T-helper 1 cell treated with Interleukin-12 subunit alpha and Interleukin-12 subunit beta and Interleukin-4 antibody, amounts not matched to agents 30 μg/mL and 1 μg/mL, for 36 hours (primary cell): ENCODE measurements at regions not wholly inside any gene's neighbourhood (a gene's known extent, or its start where the extent isn't known, plus 50 kb on each side); places are given as distances from the start of the nearest gene placed in this dataset.

Experiments
- H3K27ac Mint-ChIP-seq: one replicate; pipeline ENCODE4 v1.8.0; 2021; ENCODE audit warnings: mild to moderate bottlenecking, mixed read lengths
- H3K27me3 Mint-ChIP-seq: one replicate; pipeline ENCODE4 v1.8.0; 2021; ENCODE audit warnings: low read depth, mixed read lengths
- H3K36me3 Mint-ChIP-seq: one replicate; pipeline ENCODE4 v1.8.0; 2021; ENCODE audit warnings: low read depth, mixed read lengths
- H3K4me1 Mint-ChIP-seq: one replicate; pipeline ENCODE4 v1.8.0; 2021; ENCODE audit warnings: low read depth, mixed read lengths
- H3K4me3 Mint-ChIP-seq: one replicate; pipeline ENCODE4 v1.8.0; 2021; ENCODE audit warnings: mild to moderate bottlenecking, moderate library complexity, mixed read lengths
- H3K9me3 Mint-ChIP-seq: one replicate; pipeline ENCODE4 v1.8.0; 2021; ENCODE audit warnings: mixed read lengths

DNA sequence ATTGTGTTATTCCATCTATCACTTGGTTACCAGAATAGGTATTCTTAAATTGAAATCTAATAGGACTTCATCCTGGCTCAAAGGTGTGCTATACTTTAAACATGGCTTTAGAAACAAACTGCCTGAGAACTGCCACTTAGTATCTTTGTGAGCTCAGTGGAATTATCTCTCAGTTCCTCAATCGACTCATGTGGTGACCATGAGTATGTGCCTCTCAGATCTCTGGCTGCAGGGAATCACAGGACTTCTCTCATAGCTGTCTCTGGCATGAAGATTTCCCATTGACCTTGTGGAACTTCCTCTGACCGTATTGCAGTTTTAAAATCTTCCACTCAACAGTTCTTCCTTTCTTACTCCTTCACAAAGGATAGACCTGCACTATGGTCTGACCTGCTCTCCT is 681.9 kb upstream of the BOD1L1 start:
- no peaks in the 10 kb centered on the region for H3K4me1 Mint-ChIP-seq
- H3K9me3 Mint-ChIP-seq, result peaks cover 7% of the 10 kb centered on the region
- no peaks in the 10 kb centered on the region for H3K27me3 Mint-ChIP-seq
- H3K27ac Mint-ChIP-seq, result no peak overlapping the region
- H3K4me3 Mint-ChIP-seq, result no peak overlapping the region
- no peaks in the 10 kb centered on the region for H3K36me3 Mint-ChIP-seq

DNA sequence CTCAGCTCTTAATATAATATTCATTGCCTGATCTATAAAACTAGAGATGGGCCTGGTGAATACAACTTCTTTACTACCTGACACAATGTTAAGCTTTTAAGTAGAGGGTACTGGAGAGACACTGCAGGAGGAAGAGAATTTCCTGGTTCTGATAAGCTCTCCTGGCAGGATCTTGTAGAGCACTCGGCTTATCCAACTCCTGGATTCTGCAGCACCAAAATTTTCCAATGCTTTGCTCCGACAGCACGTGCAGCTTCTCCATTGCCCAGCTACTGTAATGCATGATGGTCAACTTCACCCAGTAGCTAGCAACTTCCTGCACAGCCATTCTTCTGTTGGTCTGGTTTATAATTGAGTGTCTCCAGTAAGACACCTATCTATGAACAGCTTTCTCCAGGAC is 686.2 kb upstream of the BOD1L1 start:
- Mint-ChIP-seq H3K9me3 (no peaks in the 10 kb centered on the region), H3K4me3 (no peak overlapping the region), H3K27ac (no peak overlapping the region), H3K36me3 (no peaks in the 10 kb centered on the region), H3K27me3 (no peaks in the 10 kb centered on the region), H3K4me1 (no peaks in the 10 kb centered on the region)

DNA sequence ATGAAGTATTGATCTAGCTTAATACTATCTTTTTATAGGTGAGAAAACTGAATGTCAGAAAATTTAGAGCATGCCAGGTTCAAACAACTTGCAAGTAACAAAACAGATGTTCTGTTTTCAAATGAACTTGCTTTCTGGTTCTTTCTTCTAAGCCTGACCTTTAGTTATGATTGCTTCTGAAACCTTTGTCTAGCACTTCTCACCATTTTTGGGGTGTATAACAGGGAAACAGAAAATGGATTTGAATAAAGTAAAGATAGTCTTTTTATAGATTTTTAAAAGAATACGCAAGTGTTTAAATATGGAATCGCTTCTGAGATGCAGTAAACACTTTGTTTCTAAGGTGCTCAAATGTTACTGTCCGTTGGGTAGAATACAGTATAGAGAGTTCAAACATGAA is 687.2 kb upstream of the CPEB2 start:
- no peak overlapping the region for H3K27ac Mint-ChIP-seq
- no peaks in the 10 kb centered on the region for H3K36me3 Mint-ChIP-seq
- no peak overlapping the region for H3K4me3 Mint-ChIP-seq
- H3K9me3 Mint-ChIP-seq, result no peaks in the 10 kb centered on the region
- no peaks in the 10 kb centered on the region for H3K27me3 Mint-ChIP-seq
- no peaks in the 10 kb centered on the region for H3K4me1 Mint-ChIP-seq

DNA sequence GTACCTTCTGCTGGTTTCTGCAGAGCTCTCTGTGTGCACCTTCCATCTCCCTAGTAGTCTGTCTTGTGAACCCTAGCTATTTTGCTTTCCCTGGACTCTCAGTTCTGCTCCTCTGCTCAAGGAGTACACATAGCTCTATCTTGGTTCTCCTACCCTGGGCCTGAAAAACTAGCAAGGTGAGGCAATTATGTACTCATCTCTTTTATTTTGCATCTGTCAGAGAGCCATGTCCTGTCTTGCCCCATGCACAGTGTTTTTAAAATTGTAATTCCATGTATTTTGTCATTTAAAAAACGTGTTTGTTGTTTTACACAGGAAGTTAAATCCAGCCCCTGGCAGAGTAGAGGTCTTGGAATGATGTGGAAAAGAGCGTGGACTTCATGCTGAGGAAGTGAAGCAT is 684.9 kb upstream of the CPEB2 start:
- H3K9me3 Mint-ChIP-seq, result no peaks in the 10 kb centered on the region
- H3K4me3 Mint-ChIP-seq, result no peak overlapping the region
- no peaks in the 10 kb centered on the region for H3K4me1 Mint-ChIP-seq
- no peak overlapping the region for H3K27ac Mint-ChIP-seq
- H3K36me3 Mint-ChIP-seq, result no peaks in the 10 kb centered on the region
- H3K27me3 Mint-ChIP-seq, result no peaks in the 10 kb centered on the region

DNA sequence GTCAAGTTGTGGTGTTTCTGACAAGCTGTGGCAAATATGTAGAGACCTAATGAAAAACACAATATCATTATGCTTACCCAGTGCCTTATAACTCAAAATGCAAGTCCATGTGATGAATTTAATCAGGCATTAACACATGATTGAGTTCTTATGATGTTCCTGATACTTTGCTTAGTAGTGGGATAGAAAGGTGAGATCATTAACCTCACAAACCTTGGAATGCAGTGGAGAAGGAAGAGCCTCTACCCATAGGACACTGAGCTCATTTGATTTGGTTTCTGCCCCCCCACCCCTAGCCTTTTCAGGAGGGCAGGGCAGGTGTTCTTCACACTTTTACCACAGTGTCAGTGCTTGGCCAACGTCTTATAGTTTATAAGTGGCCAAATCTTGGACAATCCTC is 683.6 kb upstream of the CPEB2 start:
- H3K27ac Mint-ChIP-seq, result no peak overlapping the region
- no peaks in the 10 kb centered on the region for H3K36me3 Mint-ChIP-seq
- no peaks in the 10 kb centered on the region for H3K9me3 Mint-ChIP-seq
- no peaks in the 10 kb centered on the region for H3K4me1 Mint-ChIP-seq
- H3K4me3 Mint-ChIP-seq, result no peak overlapping the region
- H3K27me3 Mint-ChIP-seq, result no peaks in the 10 kb centered on the region

DNA sequence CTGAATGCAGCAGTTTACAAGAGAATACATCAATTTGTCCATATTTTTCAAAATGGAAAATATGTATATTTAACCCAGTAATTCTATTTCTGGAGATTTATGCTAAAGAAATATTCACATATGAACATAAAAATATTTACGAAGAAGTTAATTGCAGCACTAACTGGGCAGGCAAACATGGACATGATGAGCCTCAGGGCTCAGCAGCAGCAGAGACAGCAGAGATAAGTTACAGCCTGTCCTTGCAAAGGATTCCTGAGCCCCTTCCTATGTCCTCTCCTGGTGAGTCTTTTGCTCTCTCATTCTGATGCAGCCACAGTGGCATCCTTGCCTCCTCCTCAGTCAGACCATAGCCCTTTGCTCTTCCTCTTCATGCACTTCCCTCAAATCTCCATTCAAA is 680.6 kb upstream of the CPEB2 start:
- Mint-ChIP-seq H3K9me3 (no peaks in the 10 kb centered on the region), H3K4me1 (no peaks in the 10 kb centered on the region), H3K27ac (no peak overlapping the region), H3K36me3 (no peaks in the 10 kb centered on the region), H3K4me3 (no peak overlapping the region), H3K27me3 (no peaks in the 10 kb centered on the region)

DNA sequence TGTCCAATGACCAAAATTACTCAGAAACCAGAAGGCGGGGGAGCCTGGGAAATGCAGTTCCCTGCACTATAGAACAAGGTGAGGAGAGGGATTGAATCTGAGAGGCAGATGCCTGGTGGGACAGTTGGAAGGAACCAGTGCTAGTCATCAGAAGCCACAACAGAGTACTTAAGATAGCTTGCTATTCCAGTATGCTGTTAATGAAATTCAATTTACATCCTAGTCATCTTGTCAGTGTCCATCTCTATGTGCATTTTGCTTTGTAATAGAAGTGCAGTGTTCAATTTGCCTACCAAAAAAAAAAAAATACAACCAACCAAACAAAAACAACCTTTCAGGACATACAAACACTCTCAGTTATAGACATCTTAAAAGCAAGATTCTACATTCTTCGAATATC is 679.1 kb upstream of the CPEB2 start:
- no peaks in the 10 kb centered on the region for H3K27me3 Mint-ChIP-seq
- no peak overlapping the region for H3K4me3 Mint-ChIP-seq
- H3K27ac Mint-ChIP-seq, result no peak overlapping the region

DNA sequence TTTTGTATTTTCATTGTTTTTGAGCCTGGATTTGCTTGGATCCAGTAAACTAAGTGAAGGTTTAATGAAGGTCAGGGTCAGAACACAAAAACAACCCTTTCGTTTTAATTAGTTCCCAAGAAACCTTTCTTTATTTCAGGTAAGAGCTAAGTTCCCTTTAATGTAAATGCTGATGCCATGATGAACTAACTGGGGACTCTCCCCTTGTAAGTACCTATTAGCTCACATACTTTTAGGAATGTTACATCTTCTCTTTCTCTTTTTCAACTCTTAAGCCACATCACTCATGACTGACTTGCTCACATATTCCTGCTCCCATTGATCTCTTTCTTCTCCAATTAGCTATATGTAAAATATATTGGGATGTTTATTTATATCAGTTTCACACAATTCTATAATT is 673.1 kb upstream of the CPEB2 start:
- Mint-ChIP-seq H3K36me3 (no peaks in the 10 kb centered on the region), H3K4me1 (no peaks in the 10 kb centered on the region), H3K4me3 (no peak overlapping the region)

More for the DNA sequence above, 679.1 kb upstream of the CPEB2 start:
- Mint-ChIP-seq H3K9me3 (no peaks in the 10 kb centered on the region), H3K36me3 (no peaks in the 10 kb centered on the region), H3K4me1 (no peaks in the 10 kb centered on the region)

DNA sequence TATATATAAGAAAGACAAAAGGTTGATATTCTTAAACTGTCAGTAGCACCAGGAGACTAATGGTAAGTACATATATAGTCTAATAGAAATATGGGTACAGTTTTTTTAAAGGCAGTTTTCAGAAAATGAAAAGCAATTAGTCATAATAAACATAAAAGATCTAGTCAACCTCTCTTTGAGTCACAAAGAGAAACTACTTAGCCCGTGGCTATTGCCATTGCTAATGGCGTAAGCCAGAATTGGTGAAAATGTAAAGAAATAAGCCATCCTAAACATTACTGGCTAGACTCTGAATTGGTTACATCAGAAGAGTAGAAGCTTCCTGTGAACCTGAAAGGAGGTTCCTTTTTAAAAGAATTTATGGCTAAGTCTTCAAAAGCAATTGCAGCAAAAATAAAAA is 668.7 kb upstream of the CPEB2 start:
- no peaks in the 10 kb centered on the region for H3K9me3 Mint-ChIP-seq
- H3K4me3 Mint-ChIP-seq, result no peak overlapping the region
- H3K4me1 Mint-ChIP-seq, result no peaks in the 10 kb centered on the region
- H3K27me3 Mint-ChIP-seq, result no peaks in the 10 kb centered on the region
- H3K27ac Mint-ChIP-seq, result no peak overlapping the region
- no peaks in the 10 kb centered on the region for H3K36me3 Mint-ChIP-seq

More for the DNA sequence above, 673.1 kb upstream of the CPEB2 start:
- Mint-ChIP-seq H3K9me3 (no peaks in the 10 kb centered on the region), H3K27me3 (no peaks in the 10 kb centered on the region), H3K27ac (no peak overlapping the region)

DNA sequence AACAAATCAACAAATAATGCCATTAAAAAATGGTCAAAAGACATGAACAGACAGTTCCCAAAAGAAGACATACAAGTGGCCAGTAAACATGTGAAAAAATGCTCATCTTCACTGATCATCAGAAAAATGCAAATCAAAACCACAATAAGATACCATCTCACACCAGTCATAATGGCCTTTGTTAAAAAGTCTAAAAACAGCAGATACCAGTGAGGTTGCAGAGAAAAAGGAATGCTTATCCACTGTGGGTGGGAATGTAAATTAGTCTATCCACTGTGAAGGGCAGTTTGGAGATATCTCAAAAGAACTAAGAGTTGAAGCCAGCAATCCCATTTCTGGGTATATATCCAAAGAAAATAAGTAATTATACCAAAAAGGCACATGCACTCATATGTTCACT is 668.1 kb upstream of the CPEB2 start:
- Mint-ChIP-seq H3K27me3 (no peaks in the 10 kb centered on the region), H3K4me1 (no peaks in the 10 kb centered on the region), H3K27ac (no peak overlapping the region), H3K4me3 (no peak overlapping the region), H3K9me3 (no peaks in the 10 kb centered on the region), H3K36me3 (no peaks in the 10 kb centered on the region)

DNA sequence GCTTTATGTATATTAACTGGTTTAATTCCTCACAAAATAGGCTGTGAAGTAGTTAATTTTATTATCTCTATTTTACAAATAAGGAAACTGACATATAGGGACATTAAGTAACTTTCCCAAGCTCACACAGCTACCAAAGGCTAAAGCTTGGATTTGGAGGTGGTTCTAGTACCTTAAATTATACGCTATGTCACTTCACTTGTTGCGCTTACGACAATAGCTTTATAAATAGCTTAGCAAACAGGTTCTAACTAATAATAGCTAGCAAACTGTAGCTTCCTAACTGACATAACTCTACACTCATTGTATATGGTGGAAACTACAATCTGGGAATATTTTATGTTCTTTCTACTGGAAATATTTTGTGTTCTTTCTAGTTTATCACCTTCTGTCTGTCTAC is 666.4 kb upstream of the CPEB2 start:
- Mint-ChIP-seq H3K9me3 (no peaks in the 10 kb centered on the region), H3K27me3 (no peaks in the 10 kb centered on the region), H3K4me1 (no peaks in the 10 kb centered on the region), H3K36me3 (no peaks in the 10 kb centered on the region), H3K27ac (no peak overlapping the region), H3K4me3 (no peak overlapping the region)

DNA sequence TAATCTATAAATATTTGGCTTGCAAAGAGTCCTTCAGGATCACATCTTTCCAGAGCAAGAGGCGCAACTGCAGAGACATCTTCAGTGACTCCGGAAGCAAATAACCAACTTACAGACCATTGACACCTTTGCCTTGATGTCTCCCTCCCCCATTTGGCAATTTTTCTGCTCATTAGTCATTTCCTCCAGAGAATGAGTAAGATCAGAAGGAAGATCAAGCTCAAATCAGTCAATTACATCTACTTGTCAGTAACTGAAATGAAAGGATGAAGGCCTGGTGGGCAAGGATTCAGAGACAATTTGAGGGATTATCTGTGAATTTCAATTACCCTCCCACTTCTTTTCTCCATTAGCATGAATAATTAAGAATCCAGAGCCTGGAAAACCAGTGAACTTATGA is 665.6 kb upstream of the CPEB2 start:
- Mint-ChIP-seq H3K4me3 (no peak overlapping the region), H3K27ac (no peak overlapping the region), H3K27me3 (no peaks in the 10 kb centered on the region), H3K4me1 (no peaks in the 10 kb centered on the region), H3K36me3 (no peaks in the 10 kb centered on the region), H3K9me3 (no peaks in the 10 kb centered on the region)

DNA sequence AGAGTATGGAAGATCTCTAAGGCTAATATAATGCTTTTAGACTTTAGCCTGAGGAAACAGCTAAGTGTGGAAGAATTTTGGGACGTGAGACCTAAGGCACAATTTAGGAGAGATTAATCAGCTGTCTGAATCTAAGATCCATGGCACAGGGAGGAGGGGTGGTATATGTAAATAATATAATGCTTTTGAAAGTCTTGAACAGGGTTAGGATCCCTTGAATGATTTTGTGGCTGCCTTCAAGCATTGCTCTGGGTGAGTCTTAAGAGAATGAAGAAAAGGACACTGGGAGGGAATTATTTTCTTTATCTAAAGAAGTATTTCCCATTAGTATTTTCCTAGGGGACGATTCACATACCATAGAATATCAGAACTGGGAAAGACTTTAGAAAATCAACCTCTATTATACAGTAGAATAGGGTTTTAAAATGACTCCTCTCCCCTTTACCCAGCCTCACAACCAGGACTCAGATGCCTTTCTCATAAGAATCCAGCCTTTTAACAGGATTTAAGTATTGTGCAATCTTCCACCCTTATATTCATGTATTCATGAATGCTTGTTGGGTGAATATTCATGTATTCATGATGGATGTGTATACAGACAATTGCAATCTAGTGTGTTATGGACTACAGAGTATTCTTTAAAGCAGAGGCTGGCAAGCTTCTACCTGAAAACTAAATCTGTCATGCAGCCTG is 664.2 kb upstream of the CPEB2 start:
- no peaks in the 10 kb centered on the region for H3K9me3 Mint-ChIP-seq
- no peak overlapping the region for H3K27ac Mint-ChIP-seq
- no peaks in the 10 kb centered on the region for H3K4me1 Mint-ChIP-seq
- H3K27me3 Mint-ChIP-seq, result no peaks in the 10 kb centered on the region
- H3K36me3 Mint-ChIP-seq, result no peaks in the 10 kb centered on the region
- H3K4me3 Mint-ChIP-seq, result no peak overlapping the region

DNA sequence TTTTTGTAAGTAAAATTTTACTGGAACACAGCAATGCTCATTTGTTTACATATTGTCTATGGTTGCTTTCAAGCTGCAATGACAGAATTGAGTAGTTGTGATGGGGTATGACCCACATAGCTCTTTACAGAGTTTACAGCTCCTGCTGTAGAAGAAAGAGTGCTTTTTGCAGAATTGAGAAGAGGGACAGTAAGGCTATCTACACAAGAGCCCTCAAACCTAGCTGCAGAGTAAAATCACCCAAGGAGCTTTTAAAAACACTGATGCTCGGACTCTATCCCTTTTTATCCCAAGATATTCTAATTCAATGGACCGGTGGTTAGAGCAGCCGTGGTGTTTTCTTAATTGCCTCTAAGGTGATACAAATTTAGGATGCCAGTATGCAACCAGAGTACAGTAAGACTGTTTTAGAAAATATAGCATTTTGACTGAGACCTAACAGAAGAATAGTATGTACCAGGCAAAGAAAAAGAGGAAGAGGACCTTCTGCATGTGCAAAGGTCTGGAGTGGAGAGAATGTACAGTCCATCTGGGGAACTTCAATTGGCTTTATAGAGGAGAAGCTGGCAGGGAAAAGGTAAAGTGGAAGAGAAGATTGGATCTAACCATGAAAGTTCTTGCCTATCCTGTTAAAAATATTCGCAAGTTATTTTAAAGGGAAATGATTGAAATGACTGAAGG is 663.6 kb upstream of the CPEB2 start:
- Mint-ChIP-seq H3K9me3 (no peaks in the 10 kb centered on the region), H3K27ac (no peak overlapping the region), H3K4me3 (no peak overlapping the region), H3K36me3 (no peaks in the 10 kb centered on the region), H3K27me3 (no peaks in the 10 kb centered on the region), H3K4me1 (no peaks in the 10 kb centered on the region)

DNA sequence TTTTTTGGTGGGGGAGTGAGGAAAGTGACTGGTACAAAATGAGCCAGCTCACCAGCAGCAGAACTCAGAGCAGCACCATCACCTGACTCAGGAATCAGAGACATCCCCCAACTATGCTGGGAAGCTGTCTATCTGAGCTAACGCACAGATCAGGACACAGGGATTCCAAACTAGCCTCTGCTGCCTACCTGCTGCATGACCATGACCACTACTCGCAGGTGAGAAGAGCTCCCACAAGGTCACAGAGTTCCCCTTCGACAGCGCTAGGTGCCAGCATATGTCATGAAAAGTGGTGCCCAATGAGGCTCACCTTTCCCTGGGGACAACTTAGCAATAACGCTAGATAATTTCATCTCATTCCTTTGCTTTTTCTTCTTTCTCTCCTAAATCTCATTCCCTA is 662.6 kb upstream of the CPEB2 start:
- H3K4me1 Mint-ChIP-seq, result no peaks in the 10 kb centered on the region
- H3K27me3 Mint-ChIP-seq, result no peaks in the 10 kb centered on the region
- no peaks in the 10 kb centered on the region for H3K36me3 Mint-ChIP-seq
- H3K4me3 Mint-ChIP-seq, result no peak overlapping the region
- H3K27ac Mint-ChIP-seq, result no peak overlapping the region
- H3K9me3 Mint-ChIP-seq, result no peaks in the 10 kb centered on the region
